GM20000 (cell line): ENCODE measurements at regions not wholly inside any gene's neighbourhood (a gene's known extent, or its start where the extent isn't known, plus 50 kb on each side); places are given as distances from the start of the nearest gene placed in this dataset.

Experiments
- DNase-seq: peaks from one replicate; pipeline ENCODE4 v3.0.0; 2012; ENCODE audit warnings: low spot score
- CTCF ChIP-seq: IDR thresholded peaks from 2 replicates; pipeline ENCODE4 v1.5.1; 2012; ENCODE audit warnings: mild to moderate bottlenecking, control low read depth; ENCODE audit errors: extremely low read depth, missing control alignments

DNA sequence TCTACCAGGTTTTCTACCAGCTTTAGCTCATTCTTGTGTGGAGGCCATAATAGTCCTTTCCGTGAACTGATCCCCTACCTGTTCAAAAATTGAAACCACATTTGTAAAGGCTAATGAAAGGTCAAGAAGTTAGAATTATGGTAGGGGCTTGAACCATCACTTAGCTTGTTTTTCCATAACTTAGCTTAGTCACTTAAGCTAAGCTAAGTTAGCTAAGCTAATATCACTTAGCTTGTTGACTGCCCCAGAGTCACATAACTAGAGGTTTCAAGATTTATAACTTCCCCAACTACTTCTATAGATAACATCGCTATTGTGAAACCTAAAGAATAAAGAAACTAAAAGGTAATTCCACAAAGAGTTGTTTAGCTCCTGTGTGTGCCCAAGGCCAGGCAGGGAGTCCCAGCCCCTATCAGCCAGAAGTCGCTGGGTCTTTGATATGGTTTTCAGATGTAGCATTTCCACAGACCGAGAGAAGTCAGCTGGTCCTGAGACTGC is 131.8 kb downstream of the VEGFA start:
- DNase-seq, result no peak
- TF ChIP-seq CTCF, result no peak

GRCh38 chr6:43900916-43901732 is 131.1 kb downstream of the VEGFA start:
- DNase-seq, result no peak
- TF ChIP-seq CTCF, result no peak

DNA sequence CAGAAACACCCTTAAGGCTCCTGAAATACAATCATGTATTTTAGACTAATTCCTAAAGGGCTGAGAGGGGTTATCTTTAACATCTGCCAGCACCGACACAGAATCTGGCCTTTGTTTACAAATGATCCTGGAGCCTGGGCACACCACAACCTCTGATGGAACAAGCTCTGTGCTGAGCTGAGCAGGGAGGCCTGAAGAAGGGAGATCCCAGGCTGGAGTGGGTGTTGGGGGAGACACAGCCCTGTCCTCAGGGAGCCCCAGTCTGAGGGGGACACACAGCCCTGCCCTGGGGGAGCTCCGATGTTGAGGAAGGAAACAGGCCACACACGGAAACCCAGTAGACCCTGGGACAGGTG is 130.5 kb downstream of the VEGFA start:
- no peak for TF ChIP-seq CTCF
- no peak for DNase-seq

DNA sequence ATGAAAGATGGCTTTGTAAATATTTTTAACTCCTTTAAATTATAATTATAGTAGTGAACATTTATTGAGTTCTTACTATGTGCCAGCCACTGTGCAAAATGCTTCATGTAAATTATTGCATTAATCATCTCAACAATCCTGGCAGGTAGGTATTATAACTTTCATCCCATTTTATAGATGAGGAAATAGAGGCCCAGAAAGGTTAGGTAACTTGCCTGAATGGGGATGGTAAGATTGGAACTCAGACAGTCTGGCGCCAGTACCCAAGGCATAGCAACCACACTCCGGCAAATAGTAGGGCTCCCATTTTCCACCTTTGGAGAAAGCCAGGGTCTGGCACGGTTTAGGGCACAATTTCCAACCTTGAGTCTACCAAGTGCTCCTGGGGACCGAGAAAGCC is 129.8 kb downstream of the VEGFA start:
- no peak for TF ChIP-seq CTCF
- no peak for DNase-seq

DNA sequence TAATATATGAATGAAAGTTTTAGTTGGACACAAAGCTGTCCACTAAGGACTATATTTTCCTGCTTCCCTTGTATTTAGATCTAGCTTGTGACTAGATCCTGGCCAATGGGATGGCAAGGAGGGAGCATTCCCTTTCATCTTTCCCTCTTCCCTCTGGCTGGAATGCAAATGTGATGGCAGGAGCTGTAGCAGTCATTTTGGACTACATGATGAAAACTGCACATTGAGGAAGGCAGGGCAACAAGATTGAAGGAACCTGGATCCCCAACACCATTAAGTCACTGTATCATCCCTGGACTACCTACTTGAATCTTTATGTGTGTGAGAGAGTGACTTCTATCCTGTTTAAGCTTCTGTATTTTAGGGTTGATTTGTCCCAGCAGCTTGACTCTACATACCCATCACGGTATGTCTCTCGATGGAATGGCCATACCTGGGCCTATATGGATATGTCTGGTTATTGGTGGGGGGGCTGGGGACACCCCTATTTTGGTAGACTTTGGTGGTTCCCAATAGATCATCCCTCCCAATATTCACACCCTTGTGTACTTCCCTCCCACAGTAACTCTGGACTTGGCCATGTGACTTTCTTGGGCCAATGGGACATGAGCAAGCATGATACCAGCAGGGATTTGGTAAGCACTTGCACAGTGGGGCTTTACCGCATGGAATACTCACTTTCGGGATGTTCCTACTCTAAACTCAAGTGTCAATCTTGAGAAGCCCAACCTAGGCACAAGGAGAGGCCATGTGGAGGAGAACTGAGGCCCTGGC is 128.5 kb downstream of the VEGFA start:
- no peak for DNase-seq
- TF ChIP-seq CTCF, result no peak

DNA sequence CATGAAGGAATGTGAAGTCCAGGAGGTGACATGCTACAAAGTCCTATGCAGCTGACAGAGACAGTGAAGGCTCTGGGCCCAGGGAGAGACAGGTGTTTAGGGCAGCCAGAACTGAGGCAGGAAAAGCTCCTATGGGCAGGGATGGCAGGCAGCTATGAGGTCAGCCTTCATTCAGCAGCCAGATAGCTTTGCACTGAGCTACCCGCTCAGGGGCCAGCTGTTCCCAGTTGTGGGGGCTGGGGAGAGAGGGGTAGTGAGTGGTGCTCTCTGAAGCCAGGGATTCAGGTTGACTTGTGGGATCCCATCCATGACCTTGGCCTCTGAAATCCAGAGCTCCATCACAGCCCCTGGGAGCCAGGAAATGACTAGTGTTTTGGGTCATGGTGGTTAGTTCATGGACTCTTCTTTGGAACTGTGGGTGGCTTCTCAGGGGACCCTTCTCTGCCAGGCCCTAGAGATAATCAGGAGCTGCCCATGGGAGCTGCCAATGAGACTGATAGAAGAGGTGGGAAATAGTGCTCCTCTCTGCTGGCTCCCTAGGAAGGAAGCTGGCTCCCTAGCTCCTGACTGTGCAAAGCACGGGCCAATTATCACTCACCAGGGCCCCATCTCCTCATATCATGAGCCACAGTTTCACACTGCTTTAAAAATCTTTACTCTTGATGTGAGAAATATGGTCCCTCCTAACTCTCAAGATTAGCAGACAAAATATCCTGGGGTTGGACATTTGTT is 127.7 kb downstream of the VEGFA start:
- no peak for DNase-seq
- TF ChIP-seq CTCF, result no peak
